ENCODE measurements at regions not wholly inside any gene's neighbourhood (a gene's known extent, or its start where the extent isn't known, plus 50 kb on each side); places are given as distances from the start of the nearest gene placed in this dataset.

GRCh38 chr10:123496996-123497660, 169.0 kb upstream of the GPR26 start:
- FAIRE-seq: no peak
- 38 to 62% (median 56%) methylated on average over 10 of the region's 10 CpGs for WGBS, 3 donors
- Histone ChIP-seq H3K27ac (ENCODE audit: low read depth in 1 of 3, low read length in 2 of 3) (no peak overlapping the region), H3K9me3 (ENCODE audit: control insufficient read depth in 2 of 2, insufficient read depth in 1 of 2, low read depth in 1 of 2, low read length in 1 of 2) (no peaks in the 10 kb centered on the region), H3K4me3 (ENCODE audit: low read depth in 1 of 3, low read length in 3 of 3) (no peak overlapping the region), H3K4me1 (ENCODE audit: control insufficient read depth in 3 of 3, insufficient read depth in 2 of 3, low read depth in 1 of 3, low read length in 2 of 3) (no peaks in the 10 kb centered on the region), H3K36me3 (ENCODE audit: control insufficient read depth in 3 of 3, insufficient read depth in 2 of 3, low read depth in 1 of 3, low read length in 3 of 3) (no peaks in the 10 kb centered on the region), H3K27me3 (ENCODE audit: control insufficient read depth in 3 of 3, insufficient read depth in 3 of 3, low read length in 3 of 3) (peaks cover 0 to 2% (median 2%) of the 10 kb centered on the region in 3 donors)
- DNase-seq: no peak

GRCh38 chr10:123500110-123500509, 166.0 kb upstream of the GPR26 start:
- Histone ChIP-seq H3K27ac (ENCODE audit: low read depth in 1 of 3, low read length in 2 of 3) (no peak overlapping the region), H3K36me3 (ENCODE audit: control insufficient read depth in 3 of 3, insufficient read depth in 2 of 3, low read depth in 1 of 3, low read length in 3 of 3) (no peaks in the 10 kb centered on the region), H3K27me3 (ENCODE audit: control insufficient read depth in 3 of 3, insufficient read depth in 3 of 3, low read length in 3 of 3) (peaks cover 0 to 2% (median 2%) of the 10 kb centered on the region in 3 donors), H3K4me3 (ENCODE audit: low read depth in 1 of 3, low read length in 3 of 3) (no peak overlapping the region), H3K9me3 (ENCODE audit: control insufficient read depth in 2 of 2, insufficient read depth in 1 of 2, low read depth in 1 of 2, low read length in 1 of 2) (no peaks in the 10 kb centered on the region), H3K4me1 (ENCODE audit: control insufficient read depth in 3 of 3, insufficient read depth in 2 of 3, low read depth in 1 of 3, low read length in 2 of 3) (no peaks in the 10 kb centered on the region)
- 84 to 88% (median 88%) methylated on average over 7 of the region's 7 CpGs for WGBS, 3 donors
- no peak for FAIRE-seq
- DNase-seq: no peak

- Histone ChIP-seq H3K4me1 (ENCODE audit: control insufficient read depth in 3 of 3, insufficient read depth in 2 of 3, low read depth in 1 of 3, low read length in 2 of 3) (no peaks in the 10 kb centered on the region), H3K27me3 (ENCODE audit: control insufficient read depth in 3 of 3, insufficient read depth in 3 of 3, low read length in 3 of 3) (peaks cover 0 to 2% (median 2%) of the 10 kb centered on the region in 3 donors), H3K27ac (ENCODE audit: low read depth in 1 of 3, low read length in 2 of 3) (no peak overlapping the region), H3K36me3 (ENCODE audit: control insufficient read depth in 3 of 3, insufficient read depth in 2 of 3, low read depth in 1 of 3, low read length in 3 of 3) (no peaks in the 10 kb centered on the region), H3K4me3 (ENCODE audit: low read depth in 1 of 3, low read length in 3 of 3) (no peak overlapping the region), H3K9me3 (ENCODE audit: control insufficient read depth in 2 of 2, insufficient read depth in 1 of 2, low read depth in 1 of 2, low read length in 1 of 2) (no peaks in the 10 kb centered on the region)
- DNase-seq: no peak
- no peak for FAIRE-seq
- 71 to 86% (median 80%) methylated on average over 3 of the region's 3 CpGs for WGBS, 3 donors
Observed at GRCh38 chr10:123501148-123501547, 165.0 kb upstream of the GPR26 start.

GRCh38 chr10:123502983-123503382, 163.2 kb upstream of the GPR26 start:
- Histone ChIP-seq H3K36me3 (ENCODE audit: control insufficient read depth in 3 of 3, insufficient read depth in 2 of 3, low read depth in 1 of 3, low read length in 3 of 3) (no peaks in the 10 kb centered on the region), H3K27me3 (ENCODE audit: control insufficient read depth in 3 of 3, insufficient read depth in 3 of 3, low read length in 3 of 3) (peaks cover 0 to 2% (median 2%) of the 10 kb centered on the region in 3 donors), H3K9me3 (ENCODE audit: control insufficient read depth in 2 of 2, insufficient read depth in 1 of 2, low read depth in 1 of 2, low read length in 1 of 2) (peaks cover 0 to 2% of the 10 kb centered on the region in 2 donors), H3K4me1 (ENCODE audit: control insufficient read depth in 3 of 3, insufficient read depth in 2 of 3, low read depth in 1 of 3, low read length in 2 of 3) (no peaks in the 10 kb centered on the region), H3K27ac (ENCODE audit: low read depth in 1 of 3, low read length in 2 of 3) (no peak overlapping the region), H3K4me3 (ENCODE audit: low read depth in 1 of 3, low read length in 3 of 3) (no peak overlapping the region)
- DNase-seq (no peak), FAIRE-seq (no peak)
- WGBS, 3 donors: 13 to 46% (median 18%) methylated on average over 1 of the region's 1 CpG

GRCh38 chr10:123506455-123506854, 159.7 kb upstream of the GPR26 start:
- Histone ChIP-seq H3K4me3 (ENCODE audit: low read depth in 1 of 3, low read length in 3 of 3) (no peak overlapping the region), H3K9me3 (ENCODE audit: control insufficient read depth in 2 of 2, insufficient read depth in 1 of 2, low read depth in 1 of 2, low read length in 1 of 2) (peaks cover 0 to 3% of the 10 kb centered on the region in 2 donors), H3K36me3 (ENCODE audit: control insufficient read depth in 3 of 3, insufficient read depth in 2 of 3, low read depth in 1 of 3, low read length in 3 of 3) (no peaks in the 10 kb centered on the region), H3K4me1 (ENCODE audit: control insufficient read depth in 3 of 3, insufficient read depth in 2 of 3, low read depth in 1 of 3, low read length in 2 of 3) (no peaks in the 10 kb centered on the region), H3K27me3 (ENCODE audit: control insufficient read depth in 3 of 3, insufficient read depth in 3 of 3, low read length in 3 of 3) (no peaks in the 10 kb centered on the region), H3K27ac (ENCODE audit: low read depth in 1 of 3, low read length in 2 of 3) (no peak overlapping the region)
- FAIRE-seq (no peak), DNase-seq (no peak)
- WGBS, 3 donors: 74 to 82% (median 78%) methylated on average over 2 of the region's 2 CpGs

GRCh38 chr10:123507298-123507697, 158.9 kb upstream of the GPR26 start:
- no peak for FAIRE-seq
- 12 to 37% (median 18%) methylated on average over 1 of the region's 1 CpG for WGBS, 3 donors
- no peaks in the 10 kb centered on the region for H3K27me3 ChIP-seq (ENCODE audit: control insufficient read depth in 3 of 3, insufficient read depth in 3 of 3, low read length in 3 of 3)
- no peaks in the 10 kb centered on the region for H3K36me3 ChIP-seq (ENCODE audit: control insufficient read depth in 3 of 3, insufficient read depth in 2 of 3, low read depth in 1 of 3, low read length in 3 of 3)
- H3K27ac ChIP-seq (ENCODE audit: low read depth in 1 of 3, low read length in 2 of 3): no peak overlapping the region
- no peaks in the 10 kb centered on the region for H3K4me1 ChIP-seq (ENCODE audit: control insufficient read depth in 3 of 3, insufficient read depth in 2 of 3, low read depth in 1 of 3, low read length in 2 of 3)
- DNase-seq: no peak
- H3K9me3 ChIP-seq (ENCODE audit: control insufficient read depth in 2 of 2, insufficient read depth in 1 of 2, low read depth in 1 of 2, low read length in 1 of 2): peaks cover 0 to 3% of the 10 kb centered on the region in 2 donors
- H3K4me3 ChIP-seq (ENCODE audit: low read depth in 1 of 3, low read length in 3 of 3): no peak overlapping the region

- DNase-seq: no peak
- Histone ChIP-seq H3K27ac (ENCODE audit: low read depth in 1 of 3, low read length in 2 of 3) (no peak overlapping the region), H3K36me3 (ENCODE audit: control insufficient read depth in 3 of 3, insufficient read depth in 2 of 3, low read depth in 1 of 3, low read length in 3 of 3) (no peaks in the 10 kb centered on the region), H3K4me1 (ENCODE audit: control insufficient read depth in 3 of 3, insufficient read depth in 2 of 3, low read depth in 1 of 3, low read length in 2 of 3) (no peaks in the 10 kb centered on the region), H3K9me3 (ENCODE audit: control insufficient read depth in 2 of 2, insufficient read depth in 1 of 2, low read depth in 1 of 2, low read length in 1 of 2) (peaks cover 0 to 3% of the 10 kb centered on the region in 2 donors), H3K27me3 (ENCODE audit: control insufficient read depth in 3 of 3, insufficient read depth in 3 of 3, low read length in 3 of 3) (peaks cover 0 to 11% (median 0%) of the 10 kb centered on the region in 3 donors), H3K4me3 (ENCODE audit: low read depth in 1 of 3, low read length in 3 of 3) (no peak overlapping the region)
- WGBS, 3 donors: 93 to 94% (median 93%) methylated on average over 2 of the region's 2 CpGs
- FAIRE-seq: no peak
Observed at GRCh38 chr10:123509338-123509737, 156.8 kb upstream of the GPR26 start.

GRCh38 chr10:123512901-123513775, 153.0 kb upstream of the GPR26 start:
- 20 to 41% (median 37%) methylated on average over 16 of the region's 16 CpGs for WGBS, 3 donors
- Histone ChIP-seq H3K4me3 (ENCODE audit: low read depth in 1 of 3, low read length in 3 of 3) (no peak overlapping the region), H3K36me3 (ENCODE audit: control insufficient read depth in 3 of 3, insufficient read depth in 2 of 3, low read depth in 1 of 3, low read length in 3 of 3) (no peaks in the 10 kb centered on the region), H3K27me3 (ENCODE audit: control insufficient read depth in 3 of 3, insufficient read depth in 3 of 3, low read length in 3 of 3) (peaks cover 0 to 11% (median 0%) of the 10 kb centered on the region in 3 donors), H3K4me1 (ENCODE audit: control insufficient read depth in 3 of 3, insufficient read depth in 2 of 3, low read depth in 1 of 3, low read length in 2 of 3) (no peaks in the 10 kb centered on the region), H3K27ac (ENCODE audit: low read depth in 1 of 3, low read length in 2 of 3) (no peak overlapping the region), H3K9me3 (ENCODE audit: control insufficient read depth in 2 of 2, insufficient read depth in 1 of 2, low read depth in 1 of 2, low read length in 1 of 2) (no peaks in the 10 kb centered on the region)
- no peak for FAIRE-seq
- peak in 1 of 2 donors; percentile 3 for DNase-seq

Measured in small intestine (tissue), 7 donors.